Anterior cingulate cortex (tissue), 58 donors: ENCODE measurements at regions not wholly inside any gene's neighbourhood (a gene's known extent, or its start where the extent isn't known, plus 50 kb on each side); places are given as distances from the start of the nearest gene placed in this dataset.
A peak's percentile ranks its signal among the peaks of the same experiment; 100 is the strongest.

Experiments
- DNase-seq, 58 donors: peaks; one replicate each; lab custom pipeline; 2025; lab: John Stamatoyannopoulos, UW

GRCh38 chr3:159892171-159892795 is 96.4 kb upstream of the IL12A start:
- peak in 37 of 58 donors; percentile 17 to 78 (median 51) for DNase-seq

DNA sequence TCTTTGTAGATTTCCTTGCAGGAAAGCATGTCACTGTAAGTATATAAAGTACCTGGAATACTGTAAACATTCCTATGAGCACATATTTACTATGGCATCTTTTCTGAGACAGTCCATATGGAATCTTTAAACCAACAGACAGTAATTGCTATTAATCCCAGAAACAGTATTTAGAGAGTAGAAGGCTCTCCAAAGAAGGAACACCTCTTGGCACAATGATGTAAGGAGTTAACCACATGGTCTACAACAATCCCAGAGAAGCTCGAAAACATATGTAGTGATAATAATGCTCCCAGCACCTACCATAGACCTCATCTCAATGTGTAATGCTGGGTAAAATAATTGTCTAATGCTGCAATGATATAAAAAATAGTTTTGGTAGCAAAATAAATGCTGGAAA is 95.8 kb upstream of the IL12A start:
- no peak for DNase-seq

DNA sequence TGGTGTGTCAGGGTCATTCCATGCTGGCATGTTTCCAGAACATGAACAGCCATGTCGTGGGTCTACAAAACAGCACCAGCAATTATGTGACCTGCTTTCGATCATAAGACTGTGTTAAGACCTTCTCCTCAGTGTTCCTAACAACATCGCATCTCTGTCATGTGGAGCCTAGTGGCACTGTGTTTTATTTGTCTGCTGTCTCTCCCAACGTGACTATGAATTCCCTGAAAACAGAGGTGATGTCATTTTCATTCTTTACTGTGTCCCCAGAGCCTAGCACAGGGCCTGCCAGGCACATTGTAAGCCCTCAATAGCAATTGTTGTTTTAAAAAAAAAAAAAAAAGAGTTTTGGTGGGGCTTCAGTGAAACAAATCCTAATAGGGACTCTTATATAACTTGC is 94.2 kb upstream of the IL12A start:
- peak in 9 of 58 donors; percentile 26 to 74 (median 43) for DNase-seq

GRCh38 chr3:159895430-159895829 is 93.2 kb upstream of the IL12A start:
- no peak for DNase-seq

- DNase-seq, result no peak
Observed at GRCh38 chr3:159896543-159896942, 92.1 kb upstream of the IL12A start.

GRCh38 chr3:159897331-159898075 is 91.1 kb upstream of the IL12A start:
- no peak for DNase-seq

- DNase-seq, result no peak
Observed at GRCh38 chr3:159898147-159898546, 90.5 kb upstream of the IL12A start.

DNA sequence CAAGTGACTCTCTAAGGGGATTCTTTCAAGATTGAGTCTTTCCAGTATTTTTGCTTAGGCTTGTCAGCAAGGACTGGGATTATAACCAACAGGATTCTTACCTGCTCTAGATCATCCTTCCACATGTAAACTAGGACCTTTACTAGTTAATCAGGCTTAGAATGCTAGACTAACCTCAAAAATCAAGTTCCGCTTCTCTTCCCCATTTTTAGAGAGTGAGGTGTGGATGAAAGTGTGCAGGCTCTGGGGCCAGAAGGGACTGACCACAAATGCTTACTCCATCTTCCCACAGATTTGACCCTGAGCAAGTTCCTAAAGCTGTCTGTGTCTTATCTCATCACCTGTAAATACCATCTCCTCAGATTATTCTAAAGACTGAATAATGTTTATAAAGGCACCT is 89.5 kb upstream of the IL12A start:
- DNase-seq, result no peak

DNA sequence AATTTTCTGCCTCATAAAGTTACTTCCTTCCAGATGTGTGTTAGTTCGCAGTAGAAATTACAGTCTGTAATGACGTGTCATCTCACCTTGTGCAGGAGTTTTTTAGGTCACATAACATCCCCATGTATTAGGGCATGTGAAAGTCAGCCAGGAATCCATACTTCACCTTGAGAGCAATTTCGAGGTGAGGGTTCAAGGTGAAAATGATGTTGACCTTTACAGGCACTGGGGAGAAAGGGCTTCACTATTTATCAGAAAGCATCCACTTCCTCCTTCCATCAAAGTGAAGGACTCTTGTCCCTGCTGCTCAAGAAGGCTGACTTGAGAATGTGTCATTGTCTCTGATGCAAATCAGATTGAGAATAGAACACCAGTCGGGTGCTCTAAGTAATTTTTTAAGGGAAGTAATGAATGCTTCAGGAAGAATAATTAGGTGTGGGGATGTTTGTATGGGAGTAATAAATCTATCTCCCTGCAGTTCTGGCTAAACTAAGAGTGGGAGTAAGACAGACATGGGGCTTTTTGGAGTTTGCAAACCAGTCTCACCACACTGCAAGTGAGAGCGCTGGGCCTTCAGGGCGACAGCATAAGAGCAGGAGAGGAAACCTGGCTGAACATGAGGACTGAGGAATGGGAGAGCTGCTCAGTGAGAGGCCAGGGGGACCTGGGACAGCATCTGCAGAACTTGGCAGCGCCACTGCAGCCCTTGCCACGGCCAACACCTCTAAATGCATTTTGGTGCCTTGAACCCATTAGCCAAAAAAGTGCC is 85.9 kb upstream of the IL12A start:
- DNase-seq, result no peak

- DNase-seq, result no peak
Observed at GRCh38 chr3:159904455-159904854, 84.2 kb upstream of the IL12A start.

- DNase-seq, result no peak
Observed at GRCh38 chr3:159904911-159905310, 83.7 kb upstream of the IL12A start.

DNA sequence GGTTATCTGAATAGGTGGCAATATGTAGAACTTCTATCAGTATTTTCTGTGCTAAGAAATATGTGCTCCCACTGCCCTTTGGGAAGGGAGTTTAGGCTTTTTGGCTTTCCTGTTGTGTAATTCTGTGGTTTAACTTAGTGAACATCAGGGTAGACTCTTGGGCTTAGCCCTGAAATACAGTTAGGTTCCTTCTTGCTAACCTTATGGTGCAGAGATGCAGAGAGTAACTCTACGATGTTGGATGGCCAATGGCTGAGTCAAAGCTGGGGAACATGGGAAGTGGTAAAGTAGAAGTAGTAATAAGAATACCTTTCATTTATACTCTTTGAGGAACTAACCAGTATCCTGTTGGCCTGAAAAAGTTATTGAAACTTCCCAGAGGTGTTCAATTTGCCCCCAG is 80.8 kb upstream of the IL12A start:
- no peak for DNase-seq

GRCh38 chr3:159910991-159911663 is 77.5 kb upstream of the IL12A start:
- DNase-seq, result peak in 1 of 58 donors; percentile 35

DNA sequence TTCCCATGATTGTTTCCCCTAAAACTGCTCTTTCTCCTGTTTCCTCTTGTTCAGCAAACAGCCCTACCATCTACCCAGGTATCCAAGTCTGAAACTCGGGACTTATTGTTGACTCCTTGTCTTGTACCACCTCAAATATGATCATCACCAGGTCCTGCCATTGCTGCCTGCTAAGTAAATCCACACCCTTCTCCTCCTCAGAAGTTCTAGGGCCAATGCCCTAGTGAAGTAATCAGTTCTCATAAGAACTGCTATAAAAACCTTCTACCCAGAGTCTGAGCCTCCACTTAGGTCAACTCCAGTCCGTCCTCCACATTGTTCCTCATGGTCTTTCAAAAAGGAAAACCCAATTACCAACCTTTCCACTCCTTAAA is 77.0 kb upstream of the IL12A start:
- DNase-seq, result no peak

GRCh38 chr3:159913712-159914414 is 74.8 kb upstream of the IL12A start:
- DNase-seq, result no peak

GRCh38 chr3:159914426-159914825 is 74.2 kb upstream of the IL12A start:
- DNase-seq, result no peak

DNA sequence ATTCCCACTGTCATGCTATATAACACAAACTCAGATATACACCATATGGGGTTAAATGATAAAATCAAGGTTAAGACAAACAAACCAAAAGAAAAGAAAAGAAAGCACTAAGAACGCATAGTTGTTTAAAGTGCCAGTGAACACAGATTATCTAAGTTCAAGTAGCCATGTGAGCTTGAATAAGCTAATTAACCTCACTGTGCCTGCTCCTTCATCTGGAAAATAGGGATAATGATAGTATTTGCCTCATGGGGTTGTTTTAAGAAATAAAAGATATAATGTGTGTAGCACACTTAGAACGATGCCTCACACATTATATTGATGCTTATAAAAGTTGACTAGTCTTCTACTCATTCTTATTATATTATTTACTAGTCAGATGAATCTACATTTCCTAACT is 72.6 kb upstream of the IL12A start:
- DNase-seq, result no peak

DNA sequence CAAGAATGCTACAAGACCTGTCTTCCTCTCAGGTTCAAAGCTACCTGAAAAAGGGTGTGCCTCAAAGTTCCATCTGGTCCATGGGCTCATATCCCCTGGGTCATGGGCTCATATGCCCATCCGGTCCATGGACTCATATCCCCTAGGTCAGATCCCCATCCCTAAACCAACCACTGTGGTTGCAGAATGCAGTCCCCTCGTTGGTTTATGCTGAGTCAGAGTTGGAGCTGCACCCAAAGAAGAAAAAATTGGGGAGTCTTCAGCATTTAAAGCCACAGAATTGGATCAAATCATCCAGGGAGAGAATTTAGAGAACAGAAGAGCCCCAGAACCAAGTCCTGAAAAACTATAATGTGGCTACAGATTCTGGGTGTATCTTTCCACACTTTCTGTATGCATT is 71.5 kb upstream of the IL12A start:
- DNase-seq, result no peak

DNA sequence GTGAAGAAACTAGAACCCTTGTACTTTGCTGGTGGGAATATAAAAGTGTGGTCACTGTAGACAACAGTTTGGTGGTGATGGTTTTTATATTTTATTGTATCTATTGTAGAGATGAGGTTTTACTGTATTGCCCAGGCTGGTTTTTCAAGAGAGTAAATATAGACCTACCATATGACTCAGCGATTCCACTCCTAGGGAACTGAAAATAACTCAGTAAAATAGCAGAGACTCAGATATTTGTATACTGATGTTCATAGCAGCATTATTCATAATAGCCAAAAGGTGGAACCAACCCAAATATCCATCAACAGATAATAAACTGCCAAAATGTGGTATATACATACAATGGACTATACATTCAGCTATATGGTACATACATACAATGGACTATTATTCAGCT is 68.8 kb upstream of the IL12A start:
- DNase-seq, result no peak

DNA sequence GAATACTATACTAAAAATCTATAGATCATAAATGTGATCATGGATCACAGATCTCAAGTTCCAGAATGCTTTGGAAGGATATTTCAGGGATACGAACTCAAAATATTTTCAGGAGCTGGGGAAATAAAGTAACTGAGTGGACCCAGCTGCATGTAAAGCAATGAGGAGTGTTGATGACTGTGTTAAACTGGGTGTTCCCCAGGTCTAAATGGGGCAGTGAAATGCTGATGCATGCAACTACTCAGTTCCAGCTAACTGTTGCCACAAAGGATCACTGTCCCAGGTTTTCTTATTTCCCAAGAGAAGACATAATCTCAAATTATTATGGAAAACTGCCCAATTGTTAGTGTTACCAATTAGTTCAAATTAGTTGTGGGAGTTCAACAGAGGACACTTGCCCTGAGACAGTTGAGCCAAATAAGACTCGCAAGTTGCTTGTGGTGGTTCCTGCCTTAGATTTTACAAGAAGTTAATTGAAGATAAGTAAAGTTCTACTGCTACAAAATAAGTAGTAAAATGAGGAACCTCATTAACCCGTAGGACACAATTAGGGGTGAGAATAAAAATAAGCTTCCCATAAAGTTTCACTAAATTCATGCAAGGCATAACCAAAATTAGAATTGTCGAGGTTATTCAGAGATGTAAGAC is 66.3 kb upstream of the IL12A start:
- DNase-seq, result no peak
